ENCODE measurements at regions not wholly inside any gene's neighbourhood (a gene's known extent, or its start where the extent isn't known, plus 50 kb on each side); places are given as distances from the start of the nearest gene placed in this dataset.

DNA sequence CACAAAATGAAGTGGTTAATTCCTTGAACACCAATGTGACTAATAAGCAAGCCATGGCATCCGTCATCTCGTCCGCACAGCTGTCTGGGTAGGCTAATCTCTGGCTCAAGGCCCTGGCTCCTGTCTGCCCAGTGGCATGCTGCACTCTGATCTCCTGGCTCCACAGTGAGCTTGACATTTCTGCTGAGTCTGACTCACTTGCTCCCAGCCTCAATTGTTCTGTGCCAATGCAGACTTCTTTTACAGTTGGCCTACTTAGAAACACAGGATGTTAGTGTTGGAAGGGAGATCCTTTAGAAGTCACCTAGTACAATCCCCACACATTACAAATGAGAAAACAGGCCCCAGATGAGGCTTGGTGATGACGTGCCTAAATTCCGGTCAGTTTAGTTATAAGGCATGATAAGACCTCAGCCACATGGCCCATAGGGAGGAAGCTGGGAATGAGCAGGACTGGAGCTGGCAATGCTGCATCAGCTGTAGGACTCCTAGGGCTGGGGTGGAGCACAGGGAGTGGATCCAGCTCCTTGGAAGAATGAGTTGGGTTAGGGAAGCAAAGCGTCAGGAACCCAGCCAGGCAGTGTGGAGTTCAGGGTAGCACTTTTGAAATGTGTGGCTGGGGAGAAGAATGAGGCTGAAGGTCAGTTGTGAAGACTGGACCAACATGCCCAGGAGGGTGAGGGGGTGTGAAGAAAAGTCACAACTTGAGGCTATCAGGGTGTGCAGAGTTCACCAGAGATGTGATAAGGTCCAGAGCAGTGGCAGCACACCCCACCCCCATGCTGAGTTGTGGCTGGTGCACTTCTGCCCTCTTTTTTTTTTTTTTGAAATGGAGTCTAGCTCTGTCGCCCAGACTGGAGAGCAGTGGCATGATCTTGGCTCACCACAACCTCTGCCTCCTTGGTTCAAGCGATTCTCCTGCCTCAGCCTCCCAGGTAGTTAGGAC is 70.2 kb upstream of the EED start:
- no peaks in the 10 kb centered on the region for H3K4me1 ChIP-seq (ENCODE audit: control insufficient read depth in 2 of 2, insufficient read depth in 2 of 2, low read length in 2 of 2)
- H2AFZ ChIP-seq (ENCODE audit: insufficient read depth, low read depth, low read length, poor library complexity, severe bottlenecking), result no peak overlapping the region
- Mint-ChIP-seq H3K27ac (no peak overlapping the region), H3K4me1 (peaks cover 5% of the 10 kb centered on the region), H3K9me3 (ENCODE audit: insufficient read depth) (no peaks in the 10 kb centered on the region), H3K27me3 (peaks cover 6% of the 10 kb centered on the region), H3K4me3 (no peak overlapping the region)
- no peak for DNase-seq
- no peak overlapping the region for H3K9ac ChIP-seq (ENCODE audit: low read length)
- H4K20me1 ChIP-seq (ENCODE audit: control insufficient read depth, insufficient read depth, low read length, poor library complexity, severe bottlenecking), result no peaks in the 10 kb centered on the region
- 100% methylated on average over 8 of the region's 8 CpGs for WGBS (ENCODE audit: insufficient coverage)
- H3K27ac ChIP-seq (ENCODE audit: low read length in 2 of 2), result no peak overlapping the region
- ChIA-PET POLR2A (no interaction called here), CTCF (no interaction called here)
- no peaks in the 10 kb centered on the region for H3K36me3 ChIP-seq (replicated peaks in 1 of 2; ENCODE audit: control extremely low read depth in 1 of 2, control insufficient read depth in 1 of 2, extremely low read depth in 1 of 2, insufficient read depth in 2 of 2, low read length in 1 of 2)
- H3K4me3 ChIP-seq (ENCODE audit: control extremely low read depth in 1 of 5, extremely low read depth in 1 of 5, insufficient read depth in 1 of 5, low read depth in 2 of 5, low read length in 4 of 5), result no peak overlapping the region
- no peaks in the 10 kb centered on the region for H3K79me2 ChIP-seq (ENCODE audit: control insufficient read depth, insufficient read depth, low read length)
- intact Hi-C loops (cut with micrococcal nuclease), result no loop called here
- no peaks in the 10 kb centered on the region for H3K9me3 ChIP-seq (ENCODE audit: control extremely low read depth in 1 of 3, control insufficient read depth in 2 of 3, insufficient read depth in 1 of 3, low read length in 2 of 3)
- no peaks in the 10 kb centered on the region for H3K27me3 ChIP-seq (replicated peaks in 1 of 4; ENCODE audit: control extremely low read depth in 1 of 4, control insufficient read depth in 3 of 4, insufficient read depth in 4 of 4, low read length in 3 of 4)
- no peak overlapping the region for H3K4me2 ChIP-seq (replicated peaks; ENCODE audit: low read depth, low read length, poor library complexity, severe bottlenecking)
- ATAC-seq (ENCODE audit: low read depth), result no peak
- no peak for TF ChIP-seq EZH2 (IDR thresholded peaks at IDR 0.05; ENCODE audit: borderline replicate concordance, insufficient read depth, low read depth, low read length, poor library complexity, severe bottlenecking)
- TF ChIP-seq, protein P1, sequence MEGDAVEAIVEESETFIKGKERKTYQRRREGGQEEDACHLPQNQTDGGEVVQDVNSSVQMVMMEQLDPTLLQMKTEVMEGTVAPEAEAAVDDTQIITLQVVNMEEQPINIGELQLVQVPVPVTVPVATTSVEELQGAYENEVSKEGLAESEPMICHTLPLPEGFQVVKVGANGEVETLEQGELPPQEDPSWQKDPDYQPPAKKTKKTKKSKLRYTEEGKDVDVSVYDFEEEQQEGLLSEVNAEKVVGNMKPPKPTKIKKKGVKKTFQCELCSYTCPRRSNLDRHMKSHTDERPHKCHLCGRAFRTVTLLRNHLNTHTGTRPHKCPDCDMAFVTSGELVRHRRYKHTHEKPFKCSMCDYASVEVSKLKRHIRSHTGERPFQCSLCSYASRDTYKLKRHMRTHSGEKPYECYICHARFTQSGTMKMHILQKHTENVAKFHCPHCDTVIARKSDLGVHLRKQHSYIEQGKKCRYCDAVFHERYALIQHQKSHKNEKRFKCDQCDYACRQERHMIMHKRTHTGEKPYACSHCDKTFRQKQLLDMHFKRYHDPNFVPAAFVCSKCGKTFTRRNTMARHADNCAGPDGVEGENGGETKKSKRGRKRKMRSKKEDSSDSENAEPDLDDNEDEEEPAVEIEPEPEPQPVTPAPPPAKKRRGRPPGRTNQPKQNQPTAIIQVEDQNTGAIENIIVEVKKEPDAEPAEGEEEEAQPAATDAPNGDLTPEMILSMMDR (IDR thresholded peaks at IDR 0.05), result no peak

DNA sequence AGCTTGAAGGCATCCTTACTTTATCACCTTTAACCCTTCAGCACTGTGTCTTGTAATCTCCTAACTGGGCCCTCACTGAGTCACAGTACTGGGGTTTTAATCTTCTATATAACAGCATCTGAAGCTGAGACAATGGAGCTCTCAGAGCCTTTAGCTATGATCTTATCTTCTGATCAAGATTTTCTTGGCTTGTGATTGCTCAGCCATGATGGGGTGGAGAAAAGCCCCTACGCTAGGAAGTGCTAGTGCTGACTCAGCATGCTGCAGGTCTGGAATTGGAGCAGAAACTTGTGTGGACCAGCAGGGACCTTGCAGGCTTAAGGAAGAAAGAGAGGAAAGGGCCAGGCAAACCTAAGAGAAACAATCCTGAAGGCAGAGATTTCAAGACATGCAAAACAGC is 71.7 kb upstream of the EED start:
- Mint-ChIP-seq H3K4me3 (no peak overlapping the region), H3K27me3 (peaks cover 6% of the 10 kb centered on the region), H3K27ac (no peak overlapping the region), H3K4me1 (peaks cover 5% of the 10 kb centered on the region), H3K9me3 (ENCODE audit: insufficient read depth) (no peaks in the 10 kb centered on the region)
- ATAC-seq (ENCODE audit: low read depth) (no peak), DNase-seq (no peak)
- CTCF ChIA-PET, result no interaction called here
- H3K36me3 ChIP-seq (replicated peaks in 1 of 2; ENCODE audit: control extremely low read depth in 1 of 2, control insufficient read depth in 1 of 2, extremely low read depth in 1 of 2, insufficient read depth in 2 of 2, low read length in 1 of 2), result no peaks in the 10 kb centered on the region
- no peak overlapping the region for H3K9ac ChIP-seq (ENCODE audit: low read length)
- WGBS (ENCODE audit: insufficient coverage), result 100% methylated on average over 1 of the region's 1 CpG
- H3K79me2 ChIP-seq (ENCODE audit: control insufficient read depth, insufficient read depth, low read length), result no peaks in the 10 kb centered on the region
- no peaks in the 10 kb centered on the region for H4K20me1 ChIP-seq (ENCODE audit: control insufficient read depth, insufficient read depth, low read length, poor library complexity, severe bottlenecking)
- TF ChIP-seq, protein P1 (IDR thresholded peaks at IDR 0.05), result no peak
- no peak for TF ChIP-seq EZH2 (IDR thresholded peaks at IDR 0.05; ENCODE audit: borderline replicate concordance, insufficient read depth, low read depth, low read length, poor library complexity, severe bottlenecking)
- H3K4me3 ChIP-seq (ENCODE audit: control extremely low read depth in 1 of 5, extremely low read depth in 1 of 5, insufficient read depth in 1 of 5, low read depth in 2 of 5, low read length in 4 of 5), result no peak overlapping the region
- H3K4me1 ChIP-seq (ENCODE audit: control insufficient read depth in 2 of 2, insufficient read depth in 2 of 2, low read length in 2 of 2), result no peaks in the 10 kb centered on the region
- intact Hi-C loops (cut with micrococcal nuclease), result no loop called here
- no peaks in the 10 kb centered on the region for H3K9me3 ChIP-seq (ENCODE audit: control extremely low read depth in 1 of 3, control insufficient read depth in 2 of 3, insufficient read depth in 1 of 3, low read length in 2 of 3)
- POLR2A ChIA-PET, result no interaction called here
- H3K27ac ChIP-seq (ENCODE audit: low read length in 2 of 2), result no peak overlapping the region
- H2AFZ ChIP-seq (ENCODE audit: insufficient read depth, low read depth, low read length, poor library complexity, severe bottlenecking), result no peak overlapping the region
- no peak overlapping the region for H3K4me2 ChIP-seq (replicated peaks; ENCODE audit: low read depth, low read length, poor library complexity, severe bottlenecking)
- no peaks in the 10 kb centered on the region for H3K27me3 ChIP-seq (replicated peaks in 1 of 4; ENCODE audit: control extremely low read depth in 1 of 4, control insufficient read depth in 3 of 4, insufficient read depth in 4 of 4, low read length in 3 of 4)
